Osteoblast (primary cell): ENCODE measurements at regions not wholly inside any gene's neighbourhood (a gene's known extent, or its start where the extent isn't known, plus 50 kb on each side); places are given as distances from the start of the nearest gene placed in this dataset.

Experiments
- DNase-seq: peaks from one replicate; pipeline ENCODE4 v3.0.0; 2011; ENCODE audit warnings: low spot score, mixed read lengths; ENCODE audit not compliant: insufficient read length; ENCODE audit errors: missing footprints
- H2AFZ ChIP-seq: 2 replicates; pipeline ENCODE4 v1.6.0; 2011; ENCODE audit warnings: mild to moderate bottlenecking, low read length
- H3K27ac ChIP-seq: 2 replicates; pipeline ENCODE4 v1.5.1; 2011; ENCODE audit warnings: mild to moderate bottlenecking, low read depth, low read length, moderate library complexity
- H3K27me3 ChIP-seq: 2 replicates; pipeline ENCODE4 v1.6.0; 2012; ENCODE audit warnings: mild to moderate bottlenecking, control low read depth, inconsistent platforms, low read length, moderate library complexity; ENCODE audit not compliant: insufficient read depth
- H3K36me3 ChIP-seq: 2 replicates; pipeline ENCODE4 v1.5.1; 2011; ENCODE audit warnings: mild to moderate bottlenecking, low read length, control low read depth, moderate library complexity; ENCODE audit not compliant: insufficient read depth
- H3K4me1 ChIP-seq: 2 replicates; pipeline ENCODE4 v1.5.1; 2011; ENCODE audit warnings: mild to moderate bottlenecking, low read length, control low read depth, moderate library complexity; ENCODE audit not compliant: insufficient read depth
- H3K4me2 ChIP-seq: 2 replicates; pipeline ENCODE4 v1.6.0; 2011; ENCODE audit warnings: mild to moderate bottlenecking, low read length; ENCODE audit not compliant: insufficient read depth
- H3K4me3 ChIP-seq: fragments of 200-600 bp; sonication (generic); 3 replicates; pipeline ENCODE4 v1.5.1; 2012; ENCODE audit warnings: mild to moderate bottlenecking, low read length, inconsistent platforms; ENCODE audit not compliant: insufficient read depth
- H3K79me2 ChIP-seq: 2 replicates; pipeline ENCODE4 v1.6.0; 2012; ENCODE audit warnings: mild to moderate bottlenecking, low read length, control low read depth, inconsistent platforms; ENCODE audit not compliant: insufficient read depth
- H3K9me3 ChIP-seq: 2 replicates; pipeline ENCODE4 v1.5.1; 2011; ENCODE audit warnings: low read depth, low read length, control low read depth
- H4K20me1 ChIP-seq: 2 replicates; pipeline ENCODE4 v1.6.0; 2012; ENCODE audit warnings: mild to moderate bottlenecking, low read length, control low read depth; ENCODE audit not compliant: insufficient read depth
- CTCF ChIP-seq: IDR thresholded peaks from 2 replicates; pipeline ENCODE4 v1.5.1; 2011; ENCODE audit warnings: mild to moderate bottlenecking, low read depth, low read length, moderate library complexity; ENCODE audit errors: extremely low read depth

- H3K9me3 ChIP-seq, result peaks cover 1% of the 10 kb centered on the region
These were observed 1023.0 kb upstream of the SORCS1 start for GRCh38 chr10:108187408-108188012.

GRCh38 chr10:108184114-108184513 is 1019.6 kb upstream of the SORCS1 start:
- H3K27ac ChIP-seq, result no peak overlapping the region
- no peak for DNase-seq
- no peaks in the 10 kb centered on the region for H3K4me1 ChIP-seq
- H3K27me3 ChIP-seq, result no peaks in the 10 kb centered on the region
- H3K36me3 ChIP-seq, result no peaks in the 10 kb centered on the region
- H4K20me1 ChIP-seq, result no peaks in the 10 kb centered on the region
- H3K79me2 ChIP-seq, result no peaks in the 10 kb centered on the region
- TF ChIP-seq CTCF, result no peak
- no peak overlapping the region for H2AFZ ChIP-seq
- H3K4me2 ChIP-seq, result no peak overlapping the region
- H3K9me3 ChIP-seq, result peaks cover 1% of the 10 kb centered on the region
- H3K4me3 ChIP-seq, result no peak overlapping the region

More at GRCh38 chr10:108187408-108188012, 1023.0 kb upstream of the SORCS1 start:
- H3K4me3 ChIP-seq, result no peak overlapping the region
- no peak overlapping the region for H2AFZ ChIP-seq
- H3K36me3 ChIP-seq, result no peaks in the 10 kb centered on the region
- no peak overlapping the region for H3K27ac ChIP-seq
- no peak for DNase-seq
- no peaks in the 10 kb centered on the region for H3K79me2 ChIP-seq
- no peaks in the 10 kb centered on the region for H4K20me1 ChIP-seq
- H3K27me3 ChIP-seq, result no peaks in the 10 kb centered on the region
- H3K4me1 ChIP-seq, result no peaks in the 10 kb centered on the region
- H3K4me2 ChIP-seq, result no peak overlapping the region
- TF ChIP-seq CTCF, result no peak

DNA sequence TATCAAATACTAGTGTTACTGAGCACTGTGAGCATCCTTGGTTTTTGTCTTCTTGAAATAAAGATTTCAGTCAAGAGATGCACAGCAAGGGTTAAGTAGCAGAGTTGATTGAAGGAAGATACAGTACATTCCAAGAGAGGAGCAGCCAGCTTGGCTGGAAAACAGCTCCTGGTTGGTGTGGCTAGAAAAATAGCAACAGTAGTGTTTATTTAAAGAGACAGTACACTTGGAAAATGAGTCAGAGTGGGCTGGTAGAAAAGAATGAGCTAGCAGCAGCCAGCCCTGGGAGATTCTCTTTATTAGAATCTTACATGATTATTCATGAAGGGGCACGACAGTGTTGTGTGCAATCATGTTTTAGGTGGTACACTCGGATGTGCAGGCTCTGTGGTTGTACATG is 1016.4 kb upstream of the SORCS1 start:
- TF ChIP-seq CTCF, result no peak
- H3K79me2 ChIP-seq, result no peaks in the 10 kb centered on the region
- no peaks in the 10 kb centered on the region for H3K27me3 ChIP-seq
- H4K20me1 ChIP-seq, result no peaks in the 10 kb centered on the region
- H3K4me2 ChIP-seq, result no peak overlapping the region
- H3K4me3 ChIP-seq, result no peak overlapping the region
- H3K9me3 ChIP-seq, result no peaks in the 10 kb centered on the region
- no peak overlapping the region for H2AFZ ChIP-seq
- no peak overlapping the region for H3K27ac ChIP-seq
- H3K36me3 ChIP-seq, result no peaks in the 10 kb centered on the region
- no peaks in the 10 kb centered on the region for H3K4me1 ChIP-seq
- DNase-seq, result no peak

GRCh38 chr10:108169846-108170245 is 1005.3 kb upstream of the SORCS1 start:
- Histone ChIP-seq H4K20me1 (no peaks in the 10 kb centered on the region), H3K4me3 (no peak overlapping the region), H3K9me3 (no peaks in the 10 kb centered on the region), H3K79me2 (no peaks in the 10 kb centered on the region), H3K27me3 (no peaks in the 10 kb centered on the region), H3K4me2 (no peak overlapping the region), H3K36me3 (no peaks in the 10 kb centered on the region), H3K4me1 (no peaks in the 10 kb centered on the region), H2AFZ (no peak overlapping the region), H3K27ac (no peak overlapping the region)
- DNase-seq, result no peak
- no peak for TF ChIP-seq CTCF
